Activated CD4-positive, alpha-beta T cell treated with anti-CD3 and anti-CD28 coated beads, Interleukin-2, amount 50 U/mL, for 4 hours (primary cell): ENCODE measurements at regions not wholly inside any gene's neighbourhood (a gene's known extent, or its start where the extent isn't known, plus 50 kb on each side); places are given as distances from the start of the nearest gene placed in this dataset.

Experiments used
- DNase-seq, 2 experiments: peaks; one replicate each; pipeline ENCODE4 v3.0.0-alpha.2; 2020

- no peak for DNase-seq
These were observed 62.0 kb upstream of the AMZ2 start for GRCh38 chr17:68185820-68186219.

DNA sequence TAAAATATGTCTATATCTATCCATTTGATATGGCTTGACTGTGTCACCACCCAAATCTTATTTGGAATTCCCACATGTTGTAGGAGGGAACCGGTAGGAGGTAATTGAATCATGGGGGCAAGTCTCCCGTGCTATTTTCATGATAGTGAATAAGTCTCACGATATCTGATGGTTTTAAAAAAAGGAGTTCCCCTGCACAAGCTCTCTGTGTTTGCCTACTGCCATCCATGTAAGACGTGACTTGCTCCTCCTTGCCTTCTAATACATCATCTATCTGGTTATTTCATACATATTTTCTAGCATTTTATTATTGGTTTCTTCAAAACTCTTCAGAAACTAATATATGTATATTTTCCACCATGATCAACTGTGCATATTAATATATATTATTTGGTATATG is 57.3 kb upstream of the AMZ2 start:
- no peak for DNase-seq

GRCh38 chr17:68195667-68196393 is 52.0 kb upstream of the AMZ2 start:
- DNase-seq = no peak

GRCh38 chr17:68196394-68197090 is 51.3 kb upstream of the AMZ2 start:
- no peak for DNase-seq

DNA sequence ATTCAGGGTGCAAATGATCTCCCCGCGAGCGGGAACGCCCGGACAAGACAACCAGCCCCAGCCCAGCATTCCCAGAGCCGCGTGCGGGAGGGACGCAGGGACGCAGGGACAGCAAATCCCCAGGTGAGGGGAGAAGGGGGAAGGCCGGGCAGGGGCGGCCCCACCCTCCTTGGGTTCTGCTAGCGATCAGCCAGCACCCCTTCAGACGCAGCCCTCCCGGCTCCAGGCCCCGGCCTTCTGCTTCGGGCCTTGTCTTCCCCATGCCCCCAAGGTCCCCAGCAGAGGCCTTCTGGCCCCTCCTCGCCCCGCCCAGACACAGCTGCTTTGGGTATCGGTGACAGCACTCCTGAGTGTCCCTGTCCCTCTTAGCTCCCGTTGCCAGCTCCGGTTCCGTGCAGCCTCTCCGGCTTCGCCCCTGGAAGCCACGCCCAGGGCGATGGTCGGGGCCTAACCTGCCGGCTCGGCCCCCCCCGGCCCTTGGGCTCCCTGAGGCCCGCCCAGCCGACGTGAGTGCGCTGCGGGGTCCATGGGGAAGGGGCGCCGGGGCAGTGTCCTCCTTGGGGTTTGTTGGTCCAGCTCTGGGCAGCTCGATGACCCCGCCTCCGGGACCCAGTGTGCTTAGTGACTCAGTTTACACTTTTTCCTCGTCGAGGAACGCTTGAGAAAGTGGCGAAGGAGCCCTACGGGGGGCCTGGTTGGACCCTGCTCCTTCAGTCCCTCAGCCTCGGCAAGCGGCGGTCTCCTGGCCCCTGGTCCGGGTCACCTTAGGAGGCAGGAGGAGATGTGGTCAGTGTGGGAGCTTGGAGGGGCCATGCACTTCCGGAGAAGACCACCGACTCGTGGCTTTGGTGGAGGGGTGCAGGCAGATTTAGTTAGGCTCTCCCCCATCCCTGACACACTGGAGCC is 50.5 kb upstream of the AMZ2 start:
- DNase-seq = peak in 1 of 2 experiments; percentile 23

DNA sequence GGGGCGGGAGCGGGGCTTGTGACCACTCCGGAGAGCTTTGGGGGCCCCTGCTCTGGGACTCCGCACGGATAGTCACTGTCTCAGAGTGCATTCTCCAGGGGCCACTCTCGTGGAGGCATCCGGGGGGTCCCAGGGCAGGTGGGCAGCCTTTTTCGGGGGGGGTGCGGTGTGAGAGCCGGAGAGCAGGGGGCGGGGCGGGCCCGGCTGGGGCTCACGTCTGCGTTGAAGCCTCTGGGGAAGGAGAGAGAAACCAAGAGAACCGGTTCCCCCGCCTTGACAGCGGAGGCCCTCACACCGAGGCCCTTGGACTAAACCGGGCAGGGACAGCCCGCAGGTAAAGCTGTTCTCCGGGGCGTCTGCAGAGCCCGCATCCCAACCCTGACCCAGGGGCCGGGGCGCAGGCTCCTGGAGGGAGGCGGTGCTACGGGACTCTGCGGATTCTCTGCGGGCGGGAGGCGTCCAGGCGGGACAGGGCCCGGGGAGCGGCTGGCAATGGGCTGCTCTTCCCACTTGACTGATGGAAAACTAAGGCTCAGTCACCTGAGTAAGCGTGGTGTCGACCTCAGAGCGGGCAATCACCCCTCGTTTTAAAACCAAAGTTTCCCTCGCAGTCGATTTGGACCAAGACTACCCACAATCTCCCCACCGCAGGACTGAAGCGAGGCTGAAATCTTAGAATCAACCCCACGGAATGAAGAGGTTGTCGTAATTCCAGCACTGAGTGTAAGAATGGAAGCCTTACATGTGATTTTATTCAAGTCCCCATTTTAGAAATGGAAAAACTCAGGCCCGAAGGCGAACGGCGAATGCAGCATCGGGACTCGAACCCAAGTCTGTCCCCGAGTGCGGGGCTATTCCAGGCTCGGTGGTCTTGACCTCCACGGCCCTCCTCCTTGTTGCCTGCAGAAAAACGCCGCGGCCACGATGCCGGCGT is 49.6 kb upstream of the AMZ2 start:
- DNase-seq = no peak
